Dendritic cell treated with granulocyte-macrophage colony-stimulating factor and Interleukin-4, amounts not matched to agents 40 ng/mL and 50 ng/mL, for 4 days (primary cell): ENCODE measurements at regions not wholly inside any gene's neighbourhood (a gene's known extent, or its start where the extent isn't known, plus 50 kb on each side); places are given as distances from the start of the nearest gene placed in this dataset.
"Not testable (repeated sequence)": the region's sequence is repeated elsewhere in the genome, so short reads cannot be mapped to it uniquely, and the experiment has no call there.

Source experiments
- H3K27ac Mint-ChIP-seq: one replicate; pipeline ENCODE4 v1.8.0; 2022; ENCODE audit warnings: mild to moderate bottlenecking, mixed read lengths
- H3K27me3 Mint-ChIP-seq: one replicate; pipeline ENCODE4 v1.8.0; 2022; ENCODE audit warnings: mild to moderate bottlenecking, mixed read lengths
- H3K36me3 Mint-ChIP-seq: one replicate; pipeline ENCODE4 v1.8.0; 2022; ENCODE audit warnings: low read depth, mixed read lengths
- H3K4me1 Mint-ChIP-seq: one replicate; pipeline ENCODE4 v1.8.0; 2022; ENCODE audit warnings: low read depth, mixed read lengths
- H3K4me3 Mint-ChIP-seq: one replicate; pipeline ENCODE4 v1.8.0; 2022; ENCODE audit warnings: mild to moderate bottlenecking, moderate library complexity, mixed read lengths
- H3K9me3 Mint-ChIP-seq: one replicate; pipeline ENCODE4 v1.8.0; 2022; ENCODE audit warnings: mixed read lengths
- intact Hi-C: fragments of 100-400 bp; cut with micrococcal nuclease; formaldehyde crosslinking; loops from one replicate; pipeline ENCODE4 v1.15.0; 2022

DNA sequence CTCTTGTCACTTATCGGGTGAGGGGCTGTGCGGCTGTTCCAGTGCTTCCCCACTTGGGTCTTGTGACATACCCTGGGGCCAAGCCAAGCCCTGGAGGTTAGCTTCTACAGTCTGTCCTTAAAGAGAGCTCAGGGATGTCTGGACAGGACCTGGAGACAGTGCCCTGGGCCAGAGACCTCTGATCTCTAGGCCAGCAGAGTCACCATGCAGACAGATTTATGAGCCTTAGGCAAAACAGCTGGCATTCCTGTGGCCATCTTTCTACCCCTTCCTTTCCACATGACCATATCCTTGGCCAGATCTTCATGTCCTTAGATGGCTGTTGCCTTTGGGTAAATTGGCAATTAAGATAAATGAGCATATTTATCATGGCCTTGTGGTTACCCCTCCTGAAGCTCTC is 678.6 kb downstream of the MAFB start:
- Mint-ChIP-seq H3K36me3 (no peaks in the 10 kb centered on the region), H3K27me3 (no peaks in the 10 kb centered on the region), H3K4me3 (no peak overlapping the region), H3K4me1 (no peaks in the 10 kb centered on the region), H3K9me3 (no peaks in the 10 kb centered on the region), H3K27ac (no peak overlapping the region)
- intact Hi-C loops, result no loop called here

DNA sequence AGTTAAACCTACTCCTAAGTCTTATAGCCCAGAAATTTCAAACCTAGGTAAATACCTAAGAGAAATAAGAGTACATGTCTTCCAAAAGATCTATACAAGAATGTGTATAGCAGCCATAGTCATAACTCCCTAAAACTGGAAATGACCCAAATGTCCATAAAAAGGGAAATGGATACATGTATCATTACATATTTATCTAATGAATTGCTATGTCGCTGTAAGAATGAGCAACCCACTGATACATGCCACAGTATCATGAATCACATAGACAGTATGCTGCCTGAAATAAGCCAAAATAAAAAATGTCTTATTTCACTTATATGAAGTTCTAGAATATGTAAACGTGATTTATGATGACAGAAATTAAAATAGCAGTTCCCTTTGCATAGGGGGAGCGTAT is 679.5 kb downstream of the MAFB start:
- H3K36me3 Mint-ChIP-seq, result no peaks in the 10 kb centered on the region
- peaks cover 3% of the 10 kb centered on the region for H3K27me3 Mint-ChIP-seq
- intact Hi-C loops, result no loop called here
- no peaks in the 10 kb centered on the region for H3K4me1 Mint-ChIP-seq
- no peak overlapping the region for H3K4me3 Mint-ChIP-seq
- no peak overlapping the region for H3K27ac Mint-ChIP-seq
- no peaks in the 10 kb centered on the region for H3K9me3 Mint-ChIP-seq

DNA sequence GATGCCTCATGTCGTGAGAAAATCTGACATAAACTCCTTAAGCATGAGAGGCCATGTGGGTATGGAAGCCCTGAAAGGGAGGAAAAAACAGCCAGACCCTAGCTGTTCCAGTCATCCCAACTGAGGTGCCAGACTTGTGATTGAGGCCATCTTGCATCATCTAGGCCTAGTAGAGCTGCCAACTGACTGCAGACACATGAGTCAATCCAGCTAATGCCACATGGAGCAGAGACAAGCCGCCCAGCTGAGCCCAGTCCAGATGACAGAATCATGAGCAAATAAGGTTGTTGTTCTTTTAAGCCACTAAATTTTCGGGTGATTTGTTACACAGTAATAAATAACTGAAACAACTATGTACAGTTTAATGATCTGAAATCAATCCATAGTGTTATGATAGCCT is 680.9 kb downstream of the MAFB start:
- Mint-ChIP-seq H3K27ac (no peak overlapping the region), H3K27me3 (peaks cover 3% of the 10 kb centered on the region), H3K4me1 (no peaks in the 10 kb centered on the region), H3K36me3 (no peaks in the 10 kb centered on the region), H3K4me3 (no peak overlapping the region), H3K9me3 (no peaks in the 10 kb centered on the region)
- intact Hi-C loops, result no loop called here

DNA sequence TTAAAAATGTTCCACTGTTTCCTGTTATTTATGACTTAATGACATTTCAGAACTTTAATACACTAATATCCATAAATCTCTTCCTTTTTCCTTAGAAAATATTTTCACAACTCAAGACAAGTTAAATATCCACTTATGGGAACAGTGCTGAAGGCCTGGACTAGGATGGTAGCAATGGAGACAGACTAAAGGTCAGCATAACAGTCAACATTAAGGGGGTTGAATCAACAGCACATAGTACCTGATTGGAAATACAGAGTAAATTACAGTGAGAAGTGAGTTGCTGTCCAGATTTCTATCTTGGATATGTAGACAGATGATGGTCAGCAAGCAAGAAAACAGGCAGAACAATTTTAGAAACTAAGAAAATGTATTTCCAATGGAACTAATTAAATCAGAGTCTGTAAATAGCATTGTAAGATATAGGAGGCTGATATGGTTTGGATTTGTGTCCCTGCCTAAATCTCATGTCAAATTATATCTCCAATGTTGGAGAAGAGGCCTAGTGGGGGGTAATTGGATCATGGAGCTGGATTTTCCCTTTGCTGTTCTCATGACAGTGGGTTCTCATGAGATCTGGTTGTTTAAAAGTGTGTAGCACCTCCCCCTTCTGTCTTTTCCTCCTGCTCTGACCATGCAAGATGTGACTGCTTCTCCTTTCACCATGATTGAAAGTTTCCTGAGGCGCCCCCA is 682.7 kb downstream of the MAFB start:
- Mint-ChIP-seq H3K4me1 (no peaks in the 10 kb centered on the region), H3K9me3 (no peaks in the 10 kb centered on the region), H3K36me3 (no peaks in the 10 kb centered on the region), H3K4me3 (no peak overlapping the region), H3K27ac (no peak overlapping the region), H3K27me3 (peaks cover 3% of the 10 kb centered on the region)
- intact Hi-C loops, result no loop called here

DNA sequence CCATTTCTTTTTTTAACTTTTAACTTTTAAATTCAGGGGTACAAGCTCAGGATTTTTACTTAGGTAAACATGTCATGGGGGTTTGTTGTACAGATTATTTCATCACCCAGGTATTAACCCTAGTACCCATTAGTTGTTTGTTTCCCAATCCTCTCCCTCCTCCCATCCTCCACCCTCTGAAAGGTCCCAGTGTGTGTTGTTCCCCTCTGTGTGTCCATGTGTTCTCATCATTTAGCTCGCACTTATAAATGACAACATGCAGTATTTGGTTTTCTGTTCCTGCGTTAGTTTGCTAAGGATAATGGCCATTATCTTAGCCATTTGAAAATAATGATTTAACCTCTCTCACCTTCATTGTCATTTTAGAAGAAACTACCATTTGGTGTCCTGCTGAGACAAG is 684.9 kb downstream of the MAFB start:
- H3K27ac Mint-ChIP-seq, H3K4me1 Mint-ChIP-seq, intact Hi-C loops, H3K9me3 Mint-ChIP-seq, H3K27me3 Mint-ChIP-seq, H3K36me3 Mint-ChIP-seq, H3K4me3 Mint-ChIP-seq: not testable (repeated sequence)

DNA sequence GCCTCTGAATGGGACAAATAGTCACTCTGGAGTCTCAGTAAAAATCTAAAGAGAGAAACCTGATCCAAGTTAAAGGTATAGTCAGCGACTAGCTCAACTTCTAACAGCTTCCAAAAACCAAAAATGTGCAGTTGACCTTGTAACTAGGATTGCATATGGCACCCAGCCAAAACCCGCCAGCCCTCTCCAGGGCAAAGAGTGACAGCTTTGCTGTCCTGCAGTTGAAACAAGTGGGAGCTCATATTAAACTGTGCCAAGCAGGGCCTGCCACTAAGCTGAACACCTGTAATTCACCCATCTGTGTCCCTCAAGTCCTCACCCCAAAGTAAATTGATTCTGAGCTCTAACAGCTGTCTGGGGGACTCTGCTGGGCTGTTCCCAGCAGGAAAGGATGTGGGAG is 695.3 kb downstream of the MAFB start:
- Mint-ChIP-seq H3K27me3 (no peaks in the 10 kb centered on the region), H3K36me3 (no peaks in the 10 kb centered on the region), H3K4me3 (no peak overlapping the region), H3K4me1 (no peaks in the 10 kb centered on the region), H3K9me3 (peaks cover 10% of the 10 kb centered on the region), H3K27ac (no peak overlapping the region)
- intact Hi-C loops, result no loop called here

DNA sequence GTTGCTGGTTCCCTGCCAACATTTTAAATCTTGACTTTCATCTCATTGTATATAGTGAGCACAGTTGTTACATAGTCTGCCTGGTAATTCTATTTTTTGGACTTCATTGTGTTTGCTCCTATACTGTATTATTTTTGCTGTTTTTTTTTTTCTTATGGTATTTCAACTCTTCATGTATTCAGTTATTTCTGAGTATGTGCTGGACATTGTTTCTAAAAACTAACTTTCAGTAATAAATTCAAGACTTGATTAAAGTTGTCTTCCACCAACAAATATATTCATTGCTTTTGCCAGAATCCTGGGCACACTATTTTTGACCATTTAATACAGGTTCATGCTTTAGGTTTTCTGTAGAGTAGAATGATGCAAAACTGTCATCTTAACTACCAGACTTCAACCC is 698.3 kb downstream of the MAFB start:
- Mint-ChIP-seq H3K9me3 (peaks cover 10% of the 10 kb centered on the region), H3K27ac (no peak overlapping the region), H3K4me3 (no peak overlapping the region), H3K27me3 (no peaks in the 10 kb centered on the region), H3K4me1 (no peaks in the 10 kb centered on the region), H3K36me3 (no peaks in the 10 kb centered on the region)
- intact Hi-C loops, result no loop called here

DNA sequence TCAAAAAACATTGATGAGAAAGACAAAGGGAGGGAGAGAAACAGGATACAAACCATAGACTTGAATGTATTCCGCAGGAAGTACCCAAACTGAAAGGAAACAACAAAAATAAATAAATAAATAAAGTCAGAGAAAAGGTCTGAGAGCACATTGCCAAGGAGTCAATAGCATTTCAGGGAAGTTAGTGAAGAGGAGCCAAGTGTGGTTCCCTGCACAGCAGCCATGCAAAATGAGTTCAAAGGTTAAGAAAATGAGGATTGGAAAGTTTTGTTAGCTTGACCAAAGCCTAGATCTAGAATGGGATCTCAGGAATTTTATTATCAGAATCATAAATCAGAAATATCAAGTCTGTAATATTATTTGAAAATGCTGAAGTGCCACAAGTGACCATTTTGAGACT is 700.0 kb downstream of the MAFB start:
- Mint-ChIP-seq H3K4me3 (no peak overlapping the region), H3K4me1 (no peaks in the 10 kb centered on the region), H3K9me3 (peaks cover 10% of the 10 kb centered on the region), H3K36me3 (no peaks in the 10 kb centered on the region), H3K27ac (no peak overlapping the region), H3K27me3 (no peaks in the 10 kb centered on the region)
- intact Hi-C loops, result no loop called here

DNA sequence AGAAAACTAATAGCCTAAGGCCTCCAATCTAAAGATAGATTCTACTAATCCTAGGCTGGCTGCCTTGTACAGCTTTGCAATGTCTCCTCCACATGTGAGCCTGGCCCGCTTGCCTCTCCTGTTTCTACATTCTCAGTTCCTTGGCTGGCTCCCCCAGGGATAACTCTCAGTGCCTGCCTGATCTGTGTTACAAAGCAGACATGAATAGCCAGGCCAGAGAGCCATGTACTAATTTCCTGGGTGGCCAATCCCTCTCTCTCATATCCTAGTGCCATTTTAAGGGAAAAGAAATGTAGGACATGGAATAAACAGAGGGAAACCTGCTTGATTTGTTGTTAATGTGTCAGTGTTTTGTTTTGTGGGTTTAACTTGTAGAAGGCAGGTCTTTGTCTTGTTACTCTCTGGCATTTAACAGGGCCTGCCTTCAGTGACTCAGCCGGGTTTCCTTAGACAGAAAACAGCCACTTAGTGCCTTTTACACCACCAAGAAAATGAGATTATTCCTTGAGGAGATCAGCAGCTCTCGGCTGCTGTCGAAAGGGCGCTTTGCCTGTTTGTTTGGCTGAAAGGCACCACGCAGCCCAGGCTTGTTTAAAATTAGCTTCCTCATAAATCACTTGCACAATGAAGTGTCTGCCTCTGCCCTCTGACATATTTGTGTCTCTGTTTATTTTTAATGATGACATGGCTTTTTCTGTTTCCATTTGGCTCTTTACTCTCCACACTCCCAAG is 702.7 kb downstream of the MAFB start:
- H3K4me1 Mint-ChIP-seq, result no peaks in the 10 kb centered on the region
- H3K4me3 Mint-ChIP-seq, result no peak overlapping the region
- H3K27ac Mint-ChIP-seq, result peak overlapping the region; percentile 61
- peaks cover 10% of the 10 kb centered on the region for H3K9me3 Mint-ChIP-seq
- peaks cover 1% of the 10 kb centered on the region for H3K27me3 Mint-ChIP-seq
- intact Hi-C loops, result no loop called here
- H3K36me3 Mint-ChIP-seq, result no peaks in the 10 kb centered on the region

DNA sequence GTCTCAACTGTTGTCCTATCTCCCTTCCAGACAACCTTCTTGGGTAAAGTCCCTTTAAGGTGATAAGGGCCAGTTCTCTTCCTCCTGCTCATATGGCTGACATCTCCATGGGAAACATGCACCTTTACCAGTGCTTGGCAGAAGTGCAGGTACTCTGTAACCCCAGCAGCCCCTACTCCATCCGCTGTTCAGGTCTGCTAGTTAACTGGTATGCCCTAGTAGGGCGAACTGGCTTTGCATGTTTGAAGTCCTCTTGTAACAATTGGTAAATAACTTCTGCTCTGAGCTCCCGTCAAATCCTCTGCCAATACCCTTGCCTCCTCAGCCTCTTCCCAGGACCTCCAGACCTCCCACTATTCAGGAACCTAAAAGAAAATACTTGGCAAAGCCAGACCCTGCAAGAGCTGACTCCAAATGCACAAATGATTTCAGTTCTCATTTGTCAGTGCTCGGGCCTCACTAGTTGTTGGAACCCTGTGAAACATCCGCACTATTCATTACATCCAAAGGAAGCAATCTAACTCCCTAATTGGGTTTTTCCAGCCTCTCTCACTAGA is 703.7 kb downstream of the MAFB start:
- Mint-ChIP-seq H3K4me1 (no peaks in the 10 kb centered on the region), H3K27ac (no peak overlapping the region), H3K4me3 (no peak overlapping the region), H3K27me3 (peaks cover 1% of the 10 kb centered on the region), H3K36me3 (no peaks in the 10 kb centered on the region), H3K9me3 (peaks cover 3% of the 10 kb centered on the region)
- intact Hi-C loops, result no loop called here

DNA sequence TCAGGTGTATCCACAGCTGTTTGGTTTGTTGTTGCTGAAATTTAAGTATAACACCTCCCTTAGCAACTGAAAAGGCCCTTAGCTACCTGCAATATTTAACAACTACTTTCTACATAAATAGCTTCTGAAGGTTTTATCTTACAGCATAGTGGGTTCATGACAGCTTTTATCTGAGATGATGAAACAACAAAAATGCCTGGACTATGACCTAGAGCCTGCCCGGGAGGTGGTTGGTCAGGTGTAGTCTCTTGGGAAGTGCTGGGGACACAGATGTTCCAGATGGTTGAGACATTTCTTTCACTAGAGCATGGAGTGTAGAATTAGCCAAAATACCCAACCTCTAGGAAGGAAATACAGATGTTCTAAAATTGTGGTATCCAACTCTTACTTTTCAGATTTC is 705.4 kb downstream of the MAFB start:
- intact Hi-C loops, result no loop called here
- Mint-ChIP-seq H3K27me3 (peaks cover 1% of the 10 kb centered on the region), H3K9me3 (no peaks in the 10 kb centered on the region), H3K27ac (no peak overlapping the region), H3K4me3 (no peak overlapping the region), H3K4me1 (no peaks in the 10 kb centered on the region), H3K36me3 (no peaks in the 10 kb centered on the region)

DNA sequence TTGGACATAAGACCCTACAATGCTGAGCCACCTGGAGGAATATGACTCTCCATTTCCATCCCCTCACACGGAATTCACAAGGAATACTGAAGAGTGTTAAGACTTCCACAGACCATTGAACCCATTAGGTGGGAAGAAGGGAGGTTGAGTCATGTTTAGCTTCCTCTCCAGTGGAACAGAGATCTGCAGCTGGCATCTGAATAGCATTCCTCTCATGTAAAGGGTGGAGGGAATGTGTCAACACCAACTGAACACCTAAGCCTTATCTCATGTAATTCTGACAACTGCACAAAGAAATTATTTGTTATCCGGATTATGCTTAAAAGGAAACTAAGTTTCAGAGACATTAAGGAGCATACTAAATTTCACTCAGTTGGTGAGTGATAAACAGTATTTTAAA is 705.9 kb downstream of the MAFB start:
- H3K4me1 Mint-ChIP-seq, result no peaks in the 10 kb centered on the region
- intact Hi-C loops, result no loop called here
- no peaks in the 10 kb centered on the region for H3K9me3 Mint-ChIP-seq
- H3K36me3 Mint-ChIP-seq, result no peaks in the 10 kb centered on the region
- peaks cover 1% of the 10 kb centered on the region for H3K27me3 Mint-ChIP-seq
- H3K27ac Mint-ChIP-seq, result no peak overlapping the region
- H3K4me3 Mint-ChIP-seq, result no peak overlapping the region

DNA sequence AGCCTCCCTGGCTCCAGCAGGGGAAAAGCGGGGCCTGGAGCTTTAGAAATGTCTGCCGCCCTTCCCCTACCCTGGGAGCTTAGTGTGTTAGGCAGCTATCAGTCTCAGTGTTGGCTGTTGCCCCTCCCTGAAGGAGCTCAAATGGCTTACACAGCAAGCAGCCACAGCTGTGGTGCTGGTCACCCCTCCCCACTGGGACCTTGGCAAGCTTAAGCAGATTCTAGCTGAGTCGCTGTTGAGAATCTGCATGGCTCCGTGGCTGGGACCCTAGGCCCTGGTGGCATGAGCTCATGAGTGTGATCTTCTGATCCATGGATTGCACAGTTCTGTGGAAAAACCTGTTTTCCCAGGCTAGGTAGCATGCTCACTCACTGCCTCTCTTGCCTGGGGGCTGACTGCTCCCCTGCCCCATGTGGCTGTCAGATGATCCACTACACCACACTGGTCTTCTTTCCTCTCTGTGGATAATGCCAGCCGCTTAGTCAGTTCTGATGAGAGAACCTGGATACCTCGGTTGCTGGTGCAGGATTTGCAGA is 714.0 kb downstream of the MAFB start:
- Mint-ChIP-seq H3K36me3 (no peaks in the 10 kb centered on the region), H3K27me3 (no peaks in the 10 kb centered on the region), H3K4me3 (no peak overlapping the region), H3K27ac (no peak overlapping the region), H3K4me1 (no peaks in the 10 kb centered on the region), H3K9me3 (peaks cover 67% of the 10 kb centered on the region)
- intact Hi-C loops, result no loop called here

DNA sequence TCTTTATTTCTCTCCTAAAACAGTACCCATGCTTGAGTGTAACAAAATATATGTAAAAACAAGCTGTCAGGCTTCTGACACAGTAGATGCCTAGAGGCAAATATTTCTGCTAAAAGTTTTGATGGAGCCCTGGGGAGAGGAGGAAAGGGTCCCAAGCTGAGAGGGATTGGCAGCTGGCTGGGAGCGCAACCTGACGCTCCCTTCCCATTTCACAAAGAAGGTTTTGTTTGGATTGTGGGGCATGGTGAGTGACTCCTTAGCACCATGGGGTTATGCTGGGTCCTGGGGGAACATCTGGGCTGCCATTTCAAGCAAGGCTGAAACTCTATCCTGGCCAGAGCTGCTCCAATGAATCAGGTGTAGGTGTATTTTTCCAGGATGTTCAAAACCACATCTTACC is 720.5 kb downstream of the MAFB start:
- no peaks in the 10 kb centered on the region for H3K27me3 Mint-ChIP-seq
- intact Hi-C loops, result no loop called here
- H3K27ac Mint-ChIP-seq, result no peak overlapping the region
- no peak overlapping the region for H3K4me3 Mint-ChIP-seq
- no peaks in the 10 kb centered on the region for H3K36me3 Mint-ChIP-seq
- H3K9me3 Mint-ChIP-seq, result peaks cover 31% of the 10 kb centered on the region
- no peaks in the 10 kb centered on the region for H3K4me1 Mint-ChIP-seq
